GM12878 (cell line): ENCODE measurements at regions not wholly inside any gene's neighbourhood (a gene's known extent, or its start where the extent isn't known, plus 50 kb on each side); places are given as distances from the start of the nearest gene placed in this dataset.

Experiments used
- ATAC-seq: fragments of 200-7000 bp; cut with Tn5 transposase; 3 replicates; pipeline ENCODE4 v1.9.1; 2020; ENCODE audit warnings: mild to moderate bottlenecking, moderate library complexity
- BruUV-seq: library from RNA; stranded (reverse); fragments of 400-500 nt; replicated peaks from 2 replicates; lab custom pipeline; 2021; lab: Mats Ljungman, UMichigan
- CTCF ChIA-PET: fragments of 300-600 bp; sonication (Branson Sonifier 250); formaldehyde crosslinking; extraction: SDS; loops from one replicate; lab custom pipeline; 2021; ENCODE audit warnings: inconsistent platforms; lab: Yijun Ruan, JAX
- POLR2A ChIA-PET: fragments of 350-600 bp; formaldehyde crosslinking; extraction: SDS; loops from one replicate; lab custom pipeline; 2021; ENCODE audit warnings: inconsistent platforms; lab: Charles Lee
- RAD21 ChIA-PET: fragments of 300-600 bp; sonication (Branson Sonifier 250); formaldehyde crosslinking; loops from one replicate; lab custom pipeline; 2023; ENCODE audit warnings: antibody characterized with exemption; ENCODE audit not compliant: unreplicated experiment; lab: Charles Lee
- SMC1A ChIA-PET: fragments of 300-600 bp; sonication (Branson Sonifier 250); formaldehyde crosslinking; loops from one replicate; lab custom pipeline; 2023; ENCODE audit not compliant: unreplicated experiment, uncharacterized antibody; lab: Charles Lee
- DNase-seq: peaks from one replicate; pipeline ENCODE4 v3.0.0-alpha.2; 2011; ENCODE audit warnings: low read depth, low spot score
- FAIRE-seq: peaks from 3 replicates; lab custom pipeline; 2011; peaks lifted over from hg19 to GRCh38; lab: Jason Lieb, UNC
- H2AFZ ChIP-seq: 2 replicates; pipeline ENCODE4 v1.6.0; 2011; ENCODE audit warnings: low read depth, low read length, control low read depth; ENCODE audit not compliant: control insufficient read depth
- H3K27ac ChIP-seq: 2 replicates; pipeline ENCODE4 v1.5.1; 2011; ENCODE audit warnings: control low read depth; ENCODE audit not compliant: control insufficient read depth, insufficient read depth
- H3K27me3 ChIP-seq, 2 experiments: replicated peaks in 1 of 2; 2 replicates each; pipeline versions ENCODE4 v1.6.0 to v1.6.1; 2011; ENCODE audit warnings: low read length in 1 of 2; ENCODE audit not compliant: control insufficient read depth in 2 of 2, insufficient read depth in 2 of 2
- H3K36me3 ChIP-seq, 2 experiments: 2 replicates each; pipeline ENCODE4 v1.5.1; 2011; ENCODE audit warnings: low read length in 1 of 2; ENCODE audit not compliant: control insufficient read depth in 2 of 2, insufficient read depth in 2 of 2
- H3K4me1 ChIP-seq: 2 replicates; pipeline ENCODE4 v1.6.1; 2011; ENCODE audit warnings: mild to moderate bottlenecking, low read length, moderate library complexity, mixed read lengths; ENCODE audit not compliant: control insufficient read depth, insufficient read depth
- H3K4me2 ChIP-seq: 2 replicates; pipeline ENCODE4 v1.6.0; 2011; ENCODE audit warnings: control low read depth; ENCODE audit not compliant: control insufficient read depth, insufficient read depth
- H3K4me3 ChIP-seq: fragments of 200-600 bp; sonication (generic); 2 replicates; pipeline ENCODE4 v1.5.1; 2016
- H3K79me2 ChIP-seq: 2 replicates; pipeline ENCODE4 v1.6.0; 2011; ENCODE audit warnings: low read length; ENCODE audit not compliant: control insufficient read depth, insufficient read depth
- H3K9ac ChIP-seq: 2 replicates; pipeline ENCODE4 v1.8.0; 2011; ENCODE audit warnings: low read length, control low read depth, mixed read lengths; ENCODE audit not compliant: control insufficient read depth, insufficient read depth
- H3K9me3 ChIP-seq: replicated peaks from 3 replicates; pipeline ENCODE4 v1.5.1; 2011; ENCODE audit warnings: mild to moderate bottlenecking, low read length; ENCODE audit not compliant: control insufficient read depth, insufficient read depth
- H4K20me1 ChIP-seq: 2 replicates; pipeline ENCODE4 v1.6.0; 2011; ENCODE audit not compliant: control insufficient read depth, insufficient read depth
- CBX3 ChIP-seq: fragments of 200-600 bp; sonication (generic); IDR thresholded peaks from 2 replicates; pipeline ENCODE4 v1.6.1; 2016; ENCODE audit warnings: low read depth, borderline replicate concordance
- CBX5 ChIP-seq: sonication (generic); IDR thresholded peaks from 2 replicates; pipeline ENCODE4 v1.6.1; 2016; ENCODE audit warnings: low read depth, moderate library complexity, mild to moderate bottlenecking, inconsistent platforms
- IRF4 ChIP-seq: IDR thresholded peaks from 2 replicates; pipeline ENCODE4 v1.6.1; 2011; ENCODE audit warnings: low read depth, low read length
- PAX8 ChIP-seq: fragments of 450-650 bp; IDR thresholded peaks from 2 replicates; pipeline ENCODE4 v1.6.1; 2017; ENCODE audit warnings: mild to moderate bottlenecking, moderate library complexity
- POLR2AphosphoS2 ChIP-seq: IDR thresholded peaks from 2 replicates; pipeline ENCODE4 v1.6.1; 2011; ENCODE audit warnings: low read depth, mild to moderate bottlenecking, low read length, improper control_type of control experiment, moderate library complexity
- ZBED1 ChIP-seq: IDR thresholded peaks from 2 replicates; pipeline ENCODE4 v1.6.1; 2016; ENCODE audit warnings: borderline replicate concordance
- WGBS: methylation state at CpG from one replicate; pipeline ENCODE4 v1.1.6; 2016; ENCODE audit warnings: low lambda C conversion rate; ENCODE audit not compliant: insufficient replicate concordance, insufficient coverage; ENCODE audit errors: missing lambda C conversion rate; 5-methylcytosine and 5-hydroxymethylcytosine counted together
- in situ Hi-C: fragments of 300-500 bp; cut with MboI; formaldehyde crosslinking; loops from 9 replicates; pipeline ENCODE4 v1.14.3; 2018; ENCODE audit warnings: mixed read lengths
- intact Hi-C: fragments of 100-400 bp; cut with micrococcal nuclease; formaldehyde crosslinking; loops from one replicate; pipeline ENCODE4 v1.14.2; 2022; ENCODE audit not compliant: unreplicated experiment
- TF ChIP-seq, protein P1 (sequence below): fragments of 150-350 bp; IDR thresholded peaks from 2 replicates; pipeline ENCODE4 v1.6.1; 2014; ENCODE audit warnings: mild to moderate bottlenecking, low read depth, low read length
- TF ChIP-seq, protein P2 (sequence below): fragments of 150-350 bp; IDR thresholded peaks from 2 replicates; pipeline ENCODE4 v1.6.1; 2016; ENCODE audit warnings: low read depth, low read length

DNA sequence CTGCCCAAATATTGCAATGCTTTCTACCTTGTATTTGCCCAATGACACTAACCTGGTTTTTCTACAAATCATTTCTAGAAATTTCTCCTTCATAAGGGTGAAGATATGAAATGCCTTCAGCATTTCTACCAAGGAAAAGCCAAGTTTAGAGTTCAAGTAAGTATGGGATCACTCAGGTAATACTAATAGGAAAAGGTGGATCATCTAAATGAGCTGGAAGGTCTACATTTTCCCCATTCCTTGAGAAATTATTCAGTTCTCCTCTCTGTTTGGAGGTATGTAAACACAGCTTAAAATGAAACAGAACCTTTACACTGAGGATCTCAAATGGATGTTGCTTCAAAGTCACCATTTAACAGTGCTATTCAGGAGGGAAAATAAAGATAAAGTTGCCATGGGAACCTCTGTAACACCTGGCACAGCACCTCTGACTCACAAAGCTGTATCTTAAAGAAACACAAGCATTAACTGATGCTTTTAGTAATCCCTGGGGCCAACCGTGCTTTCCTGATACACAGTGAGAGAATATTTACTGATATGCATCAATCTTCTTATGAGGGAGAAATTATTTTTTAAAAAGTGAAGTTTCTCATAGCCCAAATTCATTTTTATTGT, 161.3 kb downstream of the DRD1 start:
- no peaks in the 10 kb centered on the region for H4K20me1 ChIP-seq
- intact Hi-C loops: no loop called here
- H2AFZ ChIP-seq: no peak overlapping the region
- RAD21 ChIA-PET: no interaction called here
- no TSS peak for BruUV-seq
- no peak overlapping the region for H3K27ac ChIP-seq
- ATAC-seq: no peak
- POLR2A ChIA-PET: no interaction called here
- no peak overlapping the region for H3K4me2 ChIP-seq
- H3K4me1 ChIP-seq: no peaks in the 10 kb centered on the region
- SMC1A ChIA-PET: no interaction called here
- H3K27me3 ChIP-seq: no peaks in the 10 kb centered on the region
- WGBS: 3% methylated on average over 1 of the region's 1 CpG
- H3K79me2 ChIP-seq: no peaks in the 10 kb centered on the region
- CTCF ChIA-PET: no interaction called here
- H3K9me3 ChIP-seq: no peaks in the 10 kb centered on the region
- no peak for FAIRE-seq
- no peak overlapping the region for H3K9ac ChIP-seq
- H3K4me3 ChIP-seq: no peak overlapping the region
- TF ChIP-seq, protein P1, sequence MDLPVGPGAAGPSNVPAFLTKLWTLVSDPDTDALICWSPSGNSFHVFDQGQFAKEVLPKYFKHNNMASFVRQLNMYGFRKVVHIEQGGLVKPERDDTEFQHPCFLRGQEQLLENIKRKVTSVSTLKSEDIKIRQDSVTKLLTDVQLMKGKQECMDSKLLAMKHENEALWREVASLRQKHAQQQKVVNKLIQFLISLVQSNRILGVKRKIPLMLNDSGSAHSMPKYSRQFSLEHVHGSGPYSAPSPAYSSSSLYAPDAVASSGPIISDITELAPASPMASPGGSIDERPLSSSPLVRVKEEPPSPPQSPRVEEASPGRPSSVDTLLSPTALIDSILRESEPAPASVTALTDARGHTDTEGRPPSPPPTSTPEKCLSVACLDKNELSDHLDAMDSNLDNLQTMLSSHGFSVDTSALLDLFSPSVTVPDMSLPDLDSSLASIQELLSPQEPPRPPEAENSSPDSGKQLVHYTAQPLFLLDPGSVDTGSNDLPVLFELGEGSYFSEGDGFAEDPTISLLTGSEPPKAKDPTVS: no peak
- no peak for TF ChIP-seq PAX8
- no peak for TF ChIP-seq IRF4
- no peak for TF ChIP-seq CBX5
- TF ChIP-seq, protein P2, sequence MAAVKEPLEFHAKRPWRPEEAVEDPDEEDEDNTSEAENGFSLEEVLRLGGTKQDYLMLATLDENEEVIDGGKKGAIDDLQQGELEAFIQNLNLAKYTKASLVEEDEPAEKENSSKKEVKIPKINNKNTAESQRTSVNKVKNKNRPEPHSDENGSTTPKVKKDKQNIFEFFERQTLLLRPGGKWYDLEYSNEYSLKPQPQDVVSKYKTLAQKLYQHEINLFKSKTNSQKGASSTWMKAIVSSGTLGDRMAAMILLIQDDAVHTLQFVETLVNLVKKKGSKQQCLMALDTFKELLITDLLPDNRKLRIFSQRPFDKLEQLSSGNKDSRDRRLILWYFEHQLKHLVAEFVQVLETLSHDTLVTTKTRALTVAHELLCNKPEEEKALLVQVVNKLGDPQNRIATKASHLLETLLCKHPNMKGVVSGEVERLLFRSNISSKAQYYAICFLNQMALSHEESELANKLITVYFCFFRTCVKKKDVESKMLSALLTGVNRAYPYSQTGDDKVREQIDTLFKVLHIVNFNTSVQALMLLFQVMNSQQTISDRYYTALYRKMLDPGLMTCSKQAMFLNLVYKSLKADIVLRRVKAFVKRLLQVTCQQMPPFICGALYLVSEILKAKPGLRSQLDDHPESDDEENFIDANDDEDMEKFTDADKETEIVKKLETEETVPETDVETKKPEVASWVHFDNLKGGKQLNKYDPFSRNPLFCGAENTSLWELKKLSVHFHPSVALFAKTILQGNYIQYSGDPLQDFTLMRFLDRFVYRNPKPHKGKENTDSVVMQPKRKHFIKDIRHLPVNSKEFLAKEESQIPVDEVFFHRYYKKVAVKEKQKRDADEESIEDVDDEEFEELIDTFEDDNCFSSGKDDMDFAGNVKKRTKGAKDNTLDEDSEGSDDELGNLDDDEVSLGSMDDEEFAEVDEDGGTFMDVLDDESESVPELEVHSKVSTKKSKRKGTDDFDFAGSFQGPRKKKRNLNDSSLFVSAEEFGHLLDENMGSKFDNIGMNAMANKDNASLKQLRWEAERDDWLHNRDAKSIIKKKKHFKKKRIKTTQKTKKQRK: no peak
- TF ChIP-seq CBX3: no peak
- TF ChIP-seq ZBED1: no peak
- no peak for TF ChIP-seq POLR2AphosphoS2
- TF ChIP-seq, all 136 proteins: peak for 0
- no peak for DNase-seq
- in situ Hi-C loops: no loop called here
- no peaks in the 10 kb centered on the region for H3K36me3 ChIP-seq
